Mesendoderm (in vitro differentiated cells): ENCODE measurements at regions not wholly inside any gene's neighbourhood (a gene's known extent, or its start where the extent isn't known, plus 50 kb on each side); places are given as distances from the start of the nearest gene placed in this dataset.

Experiments
- DNase-seq: peaks from one replicate; pipeline ENCODE4 v3.0.0; 2013
- H2AK5ac ChIP-seq: 2 replicates; pipeline ENCODE4 v1.6.1; 2013; ENCODE audit warnings: low read length, inconsistent platforms
- H2BK120ac ChIP-seq: 2 replicates; pipeline ENCODE4 v1.6.1; 2013; ENCODE audit warnings: low read depth, mild to moderate bottlenecking, low read length, moderate library complexity, mixed read lengths
- H2BK15ac ChIP-seq: replicated peaks from 2 replicates; pipeline ENCODE4 v1.6.1; 2013; ENCODE audit warnings: low read depth, mild to moderate bottlenecking, moderate library complexity
- H2BK5ac ChIP-seq: 2 replicates; pipeline ENCODE4 v1.6.1; 2013; ENCODE audit warnings: low read length, inconsistent platforms
- H3K18ac ChIP-seq: 2 replicates; pipeline ENCODE4 v1.6.1; 2013; ENCODE audit warnings: mild to moderate bottlenecking, low read length, mixed read lengths
- H3K23ac ChIP-seq: one replicate; pipeline ENCODE4 v1.6.1; 2013; ENCODE audit warnings: low read length
- H3K27ac ChIP-seq: 2 replicates; pipeline ENCODE4 v1.5.1; 2013; ENCODE audit warnings: low read depth, mild to moderate bottlenecking, inconsistent platforms, low read length, moderate library complexity
- H3K27me3 ChIP-seq: 2 replicates; pipeline ENCODE4 v1.6.1; 2013; ENCODE audit warnings: low read length, control low read depth, mild to moderate bottlenecking, inconsistent platforms; ENCODE audit not compliant: insufficient read depth, poor library complexity
- H3K36me3 ChIP-seq: 2 replicates; pipeline ENCODE4 v1.6.1; 2013; ENCODE audit warnings: low read length, inconsistent platforms; ENCODE audit not compliant: control insufficient read depth, insufficient read depth
- H3K4ac ChIP-seq: one replicate; pipeline ENCODE4 v1.6.1; 2013; ENCODE audit warnings: low read depth, mild to moderate bottlenecking, low read length, moderate library complexity
- H3K4me1 ChIP-seq: 2 replicates; pipeline ENCODE4 v1.6.1; 2013; ENCODE audit warnings: low read depth, low read length, inconsistent platforms; ENCODE audit not compliant: control insufficient read depth
- H3K4me2 ChIP-seq: 2 replicates; pipeline ENCODE4 v1.6.1; 2013; ENCODE audit warnings: low read length
- H3K4me3 ChIP-seq: 2 replicates; pipeline ENCODE4 v1.5.1; 2013; ENCODE audit warnings: mild to moderate bottlenecking, low read length
- H3K56ac ChIP-seq: one replicate; pipeline ENCODE4 v1.6.1; 2013; ENCODE audit warnings: low read length
- H3K79me1 ChIP-seq: 2 replicates; pipeline ENCODE4 v1.6.1; 2013; ENCODE audit warnings: low read length, inconsistent platforms
- H3K79me2 ChIP-seq: 2 replicates; pipeline ENCODE4 v1.6.1; 2013; ENCODE audit warnings: mild to moderate bottlenecking, low read length; ENCODE audit not compliant: control insufficient read depth, insufficient read depth
- H3K9ac ChIP-seq: 2 replicates; pipeline ENCODE4 v1.6.1; 2013; ENCODE audit warnings: low read length, inconsistent platforms
- H4K5ac ChIP-seq: one replicate; pipeline ENCODE4 v1.6.1; 2013; ENCODE audit warnings: low read length
- H4K8ac ChIP-seq: one replicate; pipeline ENCODE4 v1.6.1; 2013; ENCODE audit warnings: low read depth, mild to moderate bottlenecking, control low read depth, low read length, moderate library complexity
- WGBS: extraction: QIAGEN DNeasy Blood & Tissue Kit; methylation state at CpG from one replicate; pipeline ENCODE4 v1.1.7; 2013; ENCODE audit warnings: low lambda C conversion rate, missing lambda C conversion rate; ENCODE audit not compliant: insufficient coverage; ENCODE audit errors: extremely low coverage; 5-methylcytosine and 5-hydroxymethylcytosine counted together

- Histone ChIP-seq H2BK120ac (no peak overlapping the region), H3K9ac (no peak overlapping the region), H3K27me3 (no peaks in the 10 kb centered on the region), H3K36me3 (no peaks in the 10 kb centered on the region), H3K79me1 (no peaks in the 10 kb centered on the region), H3K79me2 (no peaks in the 10 kb centered on the region), H3K4me2 (no peak overlapping the region), H3K4me1 (peaks cover 1% of the 10 kb centered on the region), H2BK5ac (no peak overlapping the region), H3K4ac (no peak overlapping the region), H3K27ac (no peak overlapping the region), H2BK15ac (no peak overlapping the region), H3K18ac (no peak overlapping the region), H4K8ac (no peak overlapping the region), H3K4me3 (no peak overlapping the region), H3K56ac (no peak overlapping the region), H3K23ac (no peak overlapping the region), H4K5ac (no peak overlapping the region), H2AK5ac (no peak overlapping the region)
- DNase-seq = no peak
- no CpG with 5 or more reads among the region's 3 CpGs for WGBS
These were observed 88.0 kb downstream of the ZFP36L2 start for GRCh38 chr2:43138441-43138840.

- Histone ChIP-seq H3K4me3 (no peak overlapping the region), H3K27ac (no peak overlapping the region)
- no CpG with 5 or more reads among the region's 10 CpGs for WGBS
These were observed 89.5 kb downstream of the ZFP36L2 start for GRCh38 chr2:43136876-43137275.

GRCh38 chr2:43136011-43136799, 90.2 kb downstream of the ZFP36L2 start:
- Histone ChIP-seq H3K4ac (peak overlapping the region; percentile 17), H3K4me1 (peaks cover 1% of the 10 kb centered on the region), H3K79me1 (no peaks in the 10 kb centered on the region), H3K18ac (no peak overlapping the region), H3K4me3 (no peak overlapping the region), H2BK15ac (no peak overlapping the region), H3K79me2 (no peaks in the 10 kb centered on the region), H2BK120ac (no peak overlapping the region), H4K8ac (no peak overlapping the region), H4K5ac (peak overlapping the region; percentile 12), H3K36me3 (no peaks in the 10 kb centered on the region), H3K27ac (no peak overlapping the region), H3K56ac (peak overlapping the region; percentile 50), H2BK5ac (no peak overlapping the region), H3K27me3 (no peaks in the 10 kb centered on the region), H3K23ac (no peak overlapping the region), H3K9ac (no peak overlapping the region), H3K4me2 (no peak overlapping the region), H2AK5ac (no peak overlapping the region)
- WGBS = no CpG with 5 or more reads among the region's 11 CpGs
- DNase-seq = no peak

More at GRCh38 chr2:43136876-43137275, 89.5 kb downstream of the ZFP36L2 start:
- Histone ChIP-seq H4K5ac (no peak overlapping the region), H3K36me3 (no peaks in the 10 kb centered on the region), H3K4ac (no peak overlapping the region), H3K9ac (no peak overlapping the region), H4K8ac (no peak overlapping the region), H3K18ac (no peak overlapping the region), H3K79me1 (no peaks in the 10 kb centered on the region), H2BK5ac (no peak overlapping the region), H3K27me3 (no peaks in the 10 kb centered on the region), H3K79me2 (no peaks in the 10 kb centered on the region), H2BK120ac (no peak overlapping the region), H3K4me2 (no peak overlapping the region), H2BK15ac (no peak overlapping the region), H3K56ac (no peak overlapping the region), H2AK5ac (no peak overlapping the region), H3K4me1 (peaks cover 1% of the 10 kb centered on the region), H3K23ac (no peak overlapping the region)
- DNase-seq = no peak

GRCh38 chr2:43135583-43135982, 90.8 kb downstream of the ZFP36L2 start:
- no peak overlapping the region for H3K23ac ChIP-seq
- H3K27me3 ChIP-seq = no peaks in the 10 kb centered on the region
- H3K4ac ChIP-seq = peak overlapping the region; percentile 17
- H2BK5ac ChIP-seq = no peak overlapping the region
- H4K5ac ChIP-seq = peak overlapping the region; percentile 12
- no peaks in the 10 kb centered on the region for H3K36me3 ChIP-seq
- no peak overlapping the region for H3K9ac ChIP-seq
- no peak overlapping the region for H3K18ac ChIP-seq
- H2BK15ac ChIP-seq = no peak overlapping the region
- peaks cover 1% of the 10 kb centered on the region for H3K4me1 ChIP-seq
- whole genome bisulfite sequencing = no CpG with 5 or more reads among the region's 6 CpGs
- no peaks in the 10 kb centered on the region for H3K79me1 ChIP-seq
- no peak overlapping the region for H3K4me3 ChIP-seq
- no peak overlapping the region for H3K27ac ChIP-seq
- H2BK120ac ChIP-seq = no peak overlapping the region
- no peaks in the 10 kb centered on the region for H3K79me2 ChIP-seq
- H2AK5ac ChIP-seq = no peak overlapping the region
- no peak overlapping the region for H4K8ac ChIP-seq
- no peak for DNase-seq
- H3K4me2 ChIP-seq = no peak overlapping the region
- peak overlapping the region; percentile 50 for H3K56ac ChIP-seq

GRCh38 chr2:43134571-43134889, 91.9 kb downstream of the ZFP36L2 start:
- H3K9ac ChIP-seq = no peak overlapping the region
- no peak overlapping the region for H3K23ac ChIP-seq
- no peaks in the 10 kb centered on the region for H3K79me2 ChIP-seq
- no peak for DNase-seq
- no peaks in the 10 kb centered on the region for H3K36me3 ChIP-seq
- H3K27ac ChIP-seq = no peak overlapping the region
- H3K4me2 ChIP-seq = no peak overlapping the region
- no peak overlapping the region for H4K8ac ChIP-seq
- H3K4ac ChIP-seq = no peak overlapping the region
- no peak overlapping the region for H2BK5ac ChIP-seq
- no peaks in the 10 kb centered on the region for H3K27me3 ChIP-seq
- WGBS = no CpG with 5 or more reads among the region's 9 CpGs
- H2BK15ac ChIP-seq = no peak overlapping the region
- no peak overlapping the region for H2BK120ac ChIP-seq
- H2AK5ac ChIP-seq = no peak overlapping the region
- H3K18ac ChIP-seq = no peak overlapping the region
- no peak overlapping the region for H4K5ac ChIP-seq
- H3K4me3 ChIP-seq = no peak overlapping the region
- H3K79me1 ChIP-seq = no peaks in the 10 kb centered on the region
- peaks cover 1% of the 10 kb centered on the region for H3K4me1 ChIP-seq
- no peak overlapping the region for H3K56ac ChIP-seq
